ENCODE measurements at regions not wholly inside any gene's neighbourhood (a gene's known extent, or its start where the extent isn't known, plus 50 kb on each side); places are given as distances from the start of the nearest gene placed in this dataset.
"Not testable (repeated sequence)": the region's sequence is repeated elsewhere in the genome, so short reads cannot be mapped to it uniquely, and the experiment has no call there.

GRCh38 chr13:85557691-85558467 is 241.3 kb downstream of the SLITRK6 start:
- Histone ChIP-seq H3K9ac (ENCODE audit: insufficient read length) (no peak overlapping the region), H3K4me3 (no peak overlapping the region), H3K36me3 (ENCODE audit: insufficient read depth, low read length) (no peaks in the 10 kb centered on the region), H3K9me3 (ENCODE audit: low read depth, low read length) (no peaks in the 10 kb centered on the region), H3K27ac (no peak overlapping the region)
- no peak for DNase-seq (ENCODE audit: low read depth, low spot score)
- TF ChIP-seq EZH2 (IDR thresholded peaks at IDR 0.05) (no peak), FOXP2 (optimal IDR thresholded peaks at IDR 0.05; ENCODE audit: control extremely low read depth, extremely low read length, insufficient read depth) (no peak), POLR2AphosphoS5 (IDR thresholded peaks at IDR 0.05; ENCODE audit: borderline replicate concordance, low read depth, low read length) (no peak)

GRCh38 chr13:85551012-85551411 is 248.2 kb downstream of the SLITRK6 start:
- Histone ChIP-seq H3K9me3 (ENCODE audit: low read depth, low read length) (0 out of 2 replicates have a peak, but pooled peaks cover 3% of the 10 kb centered on the region), H3K4me3 (no peak overlapping the region), H3K36me3 (ENCODE audit: insufficient read depth, low read length) (no peaks in the 10 kb centered on the region), H3K27ac (no peak overlapping the region), H3K9ac (ENCODE audit: insufficient read length) (no peak overlapping the region)
- no peak for TF ChIP-seq FOXP2 (optimal IDR thresholded peaks at IDR 0.05; ENCODE audit: control extremely low read depth, extremely low read length, insufficient read depth)
- TF ChIP-seq POLR2AphosphoS5 (IDR thresholded peaks at IDR 0.05; ENCODE audit: borderline replicate concordance, low read depth, low read length) = no peak
- TF ChIP-seq EZH2 (IDR thresholded peaks at IDR 0.05) = no peak
- DNase-seq (ENCODE audit: low read depth, low spot score) = no peak

GRCh38 chr13:85549819-85550218 is 249.4 kb downstream of the SLITRK6 start:
- Histone ChIP-seq H3K4me3 (no peak overlapping the region), H3K36me3 (ENCODE audit: insufficient read depth, low read length) (no peaks in the 10 kb centered on the region), H3K9me3 (ENCODE audit: low read depth, low read length) (0 out of 2 replicates have a peak, but pooled peaks cover 3% of the 10 kb centered on the region), H3K9ac (ENCODE audit: insufficient read length) (no peak overlapping the region), H3K27ac (no peak overlapping the region)
- DNase-seq (ENCODE audit: low read depth, low spot score) = peak; percentile 51
- peak; percentile 45; the same call in 1 of the 2 replicates for TF ChIP-seq POLR2AphosphoS5 (IDR thresholded peaks at IDR 0.05; ENCODE audit: borderline replicate concordance, low read depth, low read length)
- TF ChIP-seq EZH2 (IDR thresholded peaks at IDR 0.05) = no peak

- H3K4me3 ChIP-seq; H3K36me3 ChIP-seq (ENCODE audit: insufficient read depth, low read length); DNase-seq (ENCODE audit: low read depth, low spot score); H3K27ac ChIP-seq; H3K9ac ChIP-seq (ENCODE audit: insufficient read length); H3K9me3 ChIP-seq (ENCODE audit: low read depth, low read length): not testable (repeated sequence)
These were observed 250.4 kb downstream of the SLITRK6 start for GRCh38 chr13:85548845-85549244.

GRCh38 chr13:85545771-85546170 is 253.4 kb downstream of the SLITRK6 start:
- no peak for DNase-seq (ENCODE audit: low read depth, low spot score)

GRCh38 chr13:85544756-85545155 is 254.5 kb downstream of the SLITRK6 start:
- DNase-seq (ENCODE audit: low read depth, low spot score) = no peak
- TF ChIP-seq FOXP2 (optimal IDR thresholded peaks at IDR 0.05; ENCODE audit: control extremely low read depth, extremely low read length, insufficient read depth) (no peak), EZH2 (IDR thresholded peaks at IDR 0.05) (no peak), POLR2AphosphoS5 (IDR thresholded peaks at IDR 0.05; ENCODE audit: borderline replicate concordance, low read depth, low read length) (no peak)
- no peak overlapping the region for H3K27ac ChIP-seq

More at GRCh38 chr13:85545771-85546170, 253.4 kb downstream of the SLITRK6 start:
- TF ChIP-seq FOXP2 (optimal IDR thresholded peaks at IDR 0.05; ENCODE audit: control extremely low read depth, extremely low read length, insufficient read depth) = no peak
- no peak for TF ChIP-seq POLR2AphosphoS5 (IDR thresholded peaks at IDR 0.05; ENCODE audit: borderline replicate concordance, low read depth, low read length)
- TF ChIP-seq EZH2 (IDR thresholded peaks at IDR 0.05) = no peak
- Histone ChIP-seq H3K27ac (no peak overlapping the region), H3K36me3 (ENCODE audit: insufficient read depth, low read length) (no peaks in the 10 kb centered on the region), H3K9ac (ENCODE audit: insufficient read length) (no peak overlapping the region), H3K9me3 (ENCODE audit: low read depth, low read length) (0 out of 2 replicates have a peak, but pooled peaks cover 3% of the 10 kb centered on the region), H3K4me3 (no peak overlapping the region)

GRCh38 chr13:85543144-85543543 is 256.1 kb downstream of the SLITRK6 start:
- DNase-seq (ENCODE audit: low read depth, low spot score) = peak; percentile 75
- no peak overlapping the region for H3K27ac ChIP-seq

More at GRCh38 chr13:85544756-85545155, 254.5 kb downstream of the SLITRK6 start:
- Histone ChIP-seq H3K4me3 (no peak overlapping the region), H3K36me3 (ENCODE audit: insufficient read depth, low read length) (no peaks in the 10 kb centered on the region), H3K9ac (ENCODE audit: insufficient read length) (no peak overlapping the region), H3K9me3 (ENCODE audit: low read depth, low read length) (0 out of 2 replicates have a peak, but pooled peaks cover 3% of the 10 kb centered on the region)

GRCh38 chr13:85541476-85541875 is 257.7 kb downstream of the SLITRK6 start:
- H3K4me3 ChIP-seq = no peak overlapping the region
- H3K9ac ChIP-seq (ENCODE audit: insufficient read length) = no peak overlapping the region
- DNase-seq (ENCODE audit: low read depth, low spot score) = no peak
- TF ChIP-seq EZH2 (IDR thresholded peaks at IDR 0.05) (no peak), POLR2AphosphoS5 (IDR thresholded peaks at IDR 0.05; ENCODE audit: borderline replicate concordance, low read depth, low read length) (no peak)
- no peak overlapping the region for H3K27ac ChIP-seq
- no peaks in the 10 kb centered on the region for H3K9me3 ChIP-seq (ENCODE audit: low read depth, low read length)
- no peaks in the 10 kb centered on the region for H3K36me3 ChIP-seq (ENCODE audit: insufficient read depth, low read length)

More at GRCh38 chr13:85543144-85543543, 256.1 kb downstream of the SLITRK6 start:
- H3K4me3 ChIP-seq = 0 out of 2 replicates have a peak overlapping the region, but pooled peaks have one; percentile 33
- no peaks in the 10 kb centered on the region for H3K36me3 ChIP-seq (ENCODE audit: insufficient read depth, low read length)
- H3K9ac ChIP-seq (ENCODE audit: insufficient read length) = no peak overlapping the region
- TF ChIP-seq EZH2 (IDR thresholded peaks at IDR 0.05) (no peak), FOXP2 (optimal IDR thresholded peaks at IDR 0.05; ENCODE audit: control extremely low read depth, extremely low read length, insufficient read depth) (no peak), POLR2AphosphoS5 (IDR thresholded peaks at IDR 0.05; ENCODE audit: borderline replicate concordance, low read depth, low read length) (no peak)
- 0 out of 2 replicates have a peak, but pooled peaks cover 3% of the 10 kb centered on the region for H3K9me3 ChIP-seq (ENCODE audit: low read depth, low read length)

- Histone ChIP-seq H3K27ac (no peak overlapping the region), H3K9me3 (ENCODE audit: low read depth, low read length) (no peaks in the 10 kb centered on the region), H3K36me3 (ENCODE audit: insufficient read depth, low read length) (no peaks in the 10 kb centered on the region), H3K9ac (ENCODE audit: insufficient read length) (no peak overlapping the region), H3K4me3 (no peak overlapping the region)
- DNase-seq (ENCODE audit: low read depth, low spot score) = no peak
- TF ChIP-seq EZH2 (IDR thresholded peaks at IDR 0.05) = no peak
These were observed 260.3 kb downstream of the SLITRK6 start for GRCh38 chr13:85538957-85539356.
